DND-41 (cell line): ENCODE measurements at regions not wholly inside any gene's neighbourhood (a gene's known extent, or its start where the extent isn't known, plus 50 kb on each side); places are given as distances from the start of the nearest gene placed in this dataset.

ENCODE experiments used
- EZH2 ChIP-seq: IDR thresholded peaks from 3 replicates; pipeline ENCODE4 v1.6.1; 2012; ENCODE audit warnings: borderline replicate concordance, low read depth, mild to moderate bottlenecking, moderate library complexity, low read length, inconsistent platforms; ENCODE audit not compliant: severe bottlenecking
- TF ChIP-seq, protein P1 (sequence below): IDR thresholded peaks from 2 replicates; pipeline ENCODE4 v1.5.1; 2012; ENCODE audit warnings: borderline replicate concordance, low read length, moderate library complexity, mild to moderate bottlenecking; ENCODE audit not compliant: poor library complexity, severe bottlenecking; ENCODE audit errors: extremely low read depth

DNA sequence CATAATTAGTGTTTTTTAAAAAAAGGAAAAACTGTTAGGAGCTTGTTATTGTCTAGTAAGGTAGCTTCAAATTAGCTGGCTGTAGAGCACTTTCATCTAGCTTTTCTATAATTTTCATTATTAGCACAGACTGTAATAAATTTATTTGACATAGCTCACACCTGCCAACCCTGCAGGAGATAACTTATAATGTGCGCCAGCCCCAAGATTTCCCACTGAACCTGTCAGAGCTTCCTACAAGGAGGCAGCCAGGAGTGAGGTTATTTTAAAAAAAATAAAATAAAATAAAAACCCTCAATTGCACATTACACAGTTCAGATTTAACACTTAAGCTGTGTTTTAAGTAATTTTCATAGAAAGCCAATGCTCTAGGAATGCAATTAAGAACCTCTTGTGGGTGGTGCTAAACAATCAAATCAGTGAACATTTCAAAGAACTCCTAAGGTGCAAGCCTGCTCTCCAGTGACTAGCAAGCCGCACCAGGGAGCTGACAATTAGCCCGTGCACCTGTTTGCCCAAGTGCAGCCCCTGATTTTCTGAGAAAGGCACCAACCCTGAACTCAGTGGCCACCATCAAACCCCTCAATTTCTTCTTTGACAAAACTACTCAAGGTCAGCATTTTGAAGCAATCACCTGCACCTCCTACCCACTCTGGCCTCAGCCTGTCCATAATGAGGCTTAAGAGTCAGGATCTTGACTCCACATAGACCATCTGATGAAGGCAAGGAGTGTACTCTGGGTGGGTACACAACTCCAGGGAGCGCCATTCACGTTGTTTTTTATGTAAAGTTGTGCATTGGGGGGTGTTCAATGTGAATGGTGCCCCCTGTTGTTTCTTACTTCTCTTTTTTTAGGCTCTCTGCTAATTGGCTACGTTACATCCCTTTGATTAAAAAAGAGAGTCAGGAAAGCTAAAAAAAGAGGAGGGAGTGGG, 385.3 kb upstream of the WWC1 start:
- TF ChIP-seq EZH2, result no peak
- TF ChIP-seq, protein P1, sequence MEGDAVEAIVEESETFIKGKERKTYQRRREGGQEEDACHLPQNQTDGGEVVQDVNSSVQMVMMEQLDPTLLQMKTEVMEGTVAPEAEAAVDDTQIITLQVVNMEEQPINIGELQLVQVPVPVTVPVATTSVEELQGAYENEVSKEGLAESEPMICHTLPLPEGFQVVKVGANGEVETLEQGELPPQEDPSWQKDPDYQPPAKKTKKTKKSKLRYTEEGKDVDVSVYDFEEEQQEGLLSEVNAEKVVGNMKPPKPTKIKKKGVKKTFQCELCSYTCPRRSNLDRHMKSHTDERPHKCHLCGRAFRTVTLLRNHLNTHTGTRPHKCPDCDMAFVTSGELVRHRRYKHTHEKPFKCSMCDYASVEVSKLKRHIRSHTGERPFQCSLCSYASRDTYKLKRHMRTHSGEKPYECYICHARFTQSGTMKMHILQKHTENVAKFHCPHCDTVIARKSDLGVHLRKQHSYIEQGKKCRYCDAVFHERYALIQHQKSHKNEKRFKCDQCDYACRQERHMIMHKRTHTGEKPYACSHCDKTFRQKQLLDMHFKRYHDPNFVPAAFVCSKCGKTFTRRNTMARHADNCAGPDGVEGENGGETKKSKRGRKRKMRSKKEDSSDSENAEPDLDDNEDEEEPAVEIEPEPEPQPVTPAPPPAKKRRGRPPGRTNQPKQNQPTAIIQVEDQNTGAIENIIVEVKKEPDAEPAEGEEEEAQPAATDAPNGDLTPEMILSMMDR, result no peak
